OCI-LY3 (cell line): ENCODE measurements at regions not wholly inside any gene's neighbourhood (a gene's known extent, or its start where the extent isn't known, plus 50 kb on each side); places are given as distances from the start of the nearest gene placed in this dataset.

Experiments
- CTCF ChIP-seq: fragments of 200-600, 300-600 bp; sonication (generic); IDR thresholded peaks from 2 replicates; pipeline ENCODE4 v1.5.1; 2014; ENCODE audit warnings: antibody characterized with exemption, low read length, low read depth
- EZH2phosphoT487 ChIP-seq: fragments of 200-600 bp; shearing (Covaris generic); IDR thresholded peaks from 2 replicates; pipeline ENCODE4 v1.6.1; 2018; ENCODE audit warnings: antibody characterized with exemption, mixed run types, low read depth

GRCh38 chr13:37968555-37968954 lies 99.0 kb upstream of the TRPC4 start:
- TF ChIP-seq CTCF = no peak
- TF ChIP-seq EZH2phosphoT487 = no peak
